Bronchial epithelial cell (primary cell): ENCODE measurements at regions not wholly inside any gene's neighbourhood (a gene's known extent, or its start where the extent isn't known, plus 50 kb on each side); places are given as distances from the start of the nearest gene placed in this dataset.

Source experiments
- DNase-seq: peaks from one replicate; pipeline ENCODE4 v3.0.0-alpha.2; 2010; ENCODE audit warnings: low read depth
- FAIRE-seq: peaks from 2 replicates; lab custom pipeline; 2011; peaks lifted over from hg19 to GRCh38; lab: Jason Lieb, UNC
- H3K27me3 ChIP-seq: 2 replicates; pipeline ENCODE4 v1.5.1; 2011; ENCODE audit warnings: low read length; ENCODE audit not compliant: control insufficient read depth, insufficient read depth
- H3K36me3 ChIP-seq: 2 replicates; pipeline ENCODE4 v1.5.1; 2011; ENCODE audit warnings: low read length; ENCODE audit not compliant: control insufficient read depth, insufficient read depth
- H3K4me3 ChIP-seq: 2 replicates; pipeline ENCODE4 v1.5.1; 2011; ENCODE audit warnings: mild to moderate bottlenecking, low read depth, low read length, control low read depth
- TF ChIP-seq, protein P1 (sequence below): IDR thresholded peaks from 2 replicates; pipeline ENCODE4 v1.5.1; 2011; ENCODE audit warnings: mild to moderate bottlenecking, moderate library complexity, low read length, control low read depth, inconsistent platforms; ENCODE audit not compliant: insufficient read depth, severe bottlenecking

DNA sequence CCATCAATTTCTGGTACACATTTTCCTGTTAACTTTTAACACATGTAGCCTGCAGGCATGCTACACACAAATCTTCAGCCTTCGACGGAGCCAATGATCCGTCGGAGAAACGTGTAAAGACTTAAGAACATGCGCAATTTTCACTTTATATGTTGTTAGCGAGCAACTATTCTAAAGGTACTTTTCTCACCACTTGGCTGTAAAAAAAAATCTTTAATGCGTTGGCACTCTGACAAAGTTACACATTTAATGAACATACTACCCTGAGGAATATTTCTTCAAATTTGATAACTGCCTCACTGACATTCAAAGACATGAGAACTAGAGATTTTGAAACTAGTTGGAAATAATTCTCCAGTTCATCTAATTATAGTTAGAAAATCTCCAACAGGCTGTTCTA is 507.5 kb upstream of the SALL1 start:
- Histone ChIP-seq H3K4me3 (no peak overlapping the region), H3K27me3 (no peaks in the 10 kb centered on the region), H3K36me3 (no peaks in the 10 kb centered on the region)
- DNase-seq (no peak), FAIRE-seq (no peak)
- TF ChIP-seq, protein P1, sequence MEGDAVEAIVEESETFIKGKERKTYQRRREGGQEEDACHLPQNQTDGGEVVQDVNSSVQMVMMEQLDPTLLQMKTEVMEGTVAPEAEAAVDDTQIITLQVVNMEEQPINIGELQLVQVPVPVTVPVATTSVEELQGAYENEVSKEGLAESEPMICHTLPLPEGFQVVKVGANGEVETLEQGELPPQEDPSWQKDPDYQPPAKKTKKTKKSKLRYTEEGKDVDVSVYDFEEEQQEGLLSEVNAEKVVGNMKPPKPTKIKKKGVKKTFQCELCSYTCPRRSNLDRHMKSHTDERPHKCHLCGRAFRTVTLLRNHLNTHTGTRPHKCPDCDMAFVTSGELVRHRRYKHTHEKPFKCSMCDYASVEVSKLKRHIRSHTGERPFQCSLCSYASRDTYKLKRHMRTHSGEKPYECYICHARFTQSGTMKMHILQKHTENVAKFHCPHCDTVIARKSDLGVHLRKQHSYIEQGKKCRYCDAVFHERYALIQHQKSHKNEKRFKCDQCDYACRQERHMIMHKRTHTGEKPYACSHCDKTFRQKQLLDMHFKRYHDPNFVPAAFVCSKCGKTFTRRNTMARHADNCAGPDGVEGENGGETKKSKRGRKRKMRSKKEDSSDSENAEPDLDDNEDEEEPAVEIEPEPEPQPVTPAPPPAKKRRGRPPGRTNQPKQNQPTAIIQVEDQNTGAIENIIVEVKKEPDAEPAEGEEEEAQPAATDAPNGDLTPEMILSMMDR, result no peak

DNA sequence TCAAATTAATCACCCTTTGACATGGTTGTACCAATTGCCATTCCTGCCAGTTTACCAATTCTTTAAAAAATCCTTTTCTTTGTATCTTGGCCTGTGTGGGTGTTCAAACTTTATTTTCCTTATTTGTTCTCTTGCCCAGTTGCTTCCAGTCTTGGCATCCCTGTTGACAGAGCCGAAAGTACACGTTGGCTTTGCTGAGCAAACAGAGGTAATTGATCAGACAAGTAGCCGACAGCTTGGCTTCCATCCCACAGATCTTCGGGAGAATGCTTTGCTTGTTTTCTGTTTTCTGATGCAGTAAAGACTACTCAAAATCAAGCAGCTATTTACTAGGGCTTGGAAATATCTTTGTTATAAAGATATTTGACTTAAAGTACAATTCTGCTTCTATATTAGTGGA is 506.8 kb upstream of the SALL1 start:
- FAIRE-seq (no peak), DNase-seq (no peak)
- Histone ChIP-seq H3K27me3 (no peaks in the 10 kb centered on the region), H3K4me3 (no peak overlapping the region), H3K36me3 (no peaks in the 10 kb centered on the region)
- TF ChIP-seq, protein P1, result no peak

- peak; percentile 2 for DNase-seq
- no peaks in the 10 kb centered on the region for H3K27me3 ChIP-seq
- H3K36me3 ChIP-seq, result no peaks in the 10 kb centered on the region
- TF ChIP-seq, protein P1, result no peak
- no peak for FAIRE-seq
- H3K4me3 ChIP-seq, result no peak overlapping the region
Observed at GRCh38 chr16:51655249-51655648, 504.2 kb upstream of the SALL1 start.

DNA sequence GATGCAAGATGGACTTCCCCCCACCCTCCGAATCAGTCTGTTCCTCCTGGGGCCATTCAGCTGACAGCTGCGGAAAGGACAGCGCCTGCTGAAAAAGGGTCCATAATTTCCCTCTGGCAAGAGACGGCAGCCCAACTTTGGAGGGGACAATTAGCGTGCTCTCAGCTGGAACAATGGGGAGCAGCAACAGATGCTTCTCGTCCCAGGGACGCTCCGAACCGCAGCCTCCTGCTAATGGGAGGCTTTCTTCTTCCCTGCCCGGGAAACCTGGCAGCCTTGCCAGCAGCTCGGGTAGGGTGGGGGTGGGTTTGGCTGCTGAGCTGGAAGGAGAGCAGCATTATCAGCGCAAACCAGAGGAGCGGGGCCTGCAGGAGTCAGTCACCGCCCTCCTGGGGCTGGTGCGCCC is 500.0 kb upstream of the SALL1 start:
- FAIRE-seq, result no peak
- Histone ChIP-seq H3K4me3 (no peak overlapping the region), H3K27me3 (no peaks in the 10 kb centered on the region), H3K36me3 (no peaks in the 10 kb centered on the region)
- TF ChIP-seq, protein P1, result no peak
- no peak for DNase-seq

- DNase-seq (no peak), FAIRE-seq (no peak)
- H3K27me3 ChIP-seq, result no peaks in the 10 kb centered on the region
- H3K36me3 ChIP-seq, result no peaks in the 10 kb centered on the region
- TF ChIP-seq, protein P1, result no peak
- no peak overlapping the region for H3K4me3 ChIP-seq
Observed at GRCh38 chr16:51649631-51650030, 498.6 kb upstream of the SALL1 start.

DNA sequence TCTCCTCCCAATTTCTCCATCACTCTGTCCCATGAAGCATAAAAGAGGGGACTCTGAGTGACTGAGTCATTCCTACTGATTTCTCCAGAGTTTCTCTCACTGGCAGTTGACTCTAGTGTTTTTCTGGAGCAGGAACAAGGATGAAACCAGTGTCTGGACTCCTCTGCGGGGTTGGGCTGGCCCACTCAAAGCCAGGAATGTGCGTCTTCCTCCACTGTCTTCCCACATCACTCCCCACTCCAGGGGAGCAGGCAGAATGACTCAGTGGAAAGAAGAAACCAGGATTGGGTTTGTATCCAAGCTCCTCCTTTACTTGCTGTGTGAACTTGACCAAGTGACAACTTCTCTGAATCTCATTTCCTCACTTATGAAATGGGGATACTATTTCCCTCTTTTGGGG is 497.5 kb upstream of the SALL1 start:
- FAIRE-seq (no peak), DNase-seq (no peak)
- Histone ChIP-seq H3K36me3 (no peaks in the 10 kb centered on the region), H3K27me3 (peaks cover 2% of the 10 kb centered on the region), H3K4me3 (no peak overlapping the region)
- TF ChIP-seq, protein P1, result no peak
